SJCRH30 (cell line): ENCODE measurements at regions not wholly inside any gene's neighbourhood (a gene's known extent, or its start where the extent isn't known, plus 50 kb on each side); places are given as distances from the start of the nearest gene placed in this dataset.
A peak's percentile ranks its signal among the peaks of the same experiment; 100 is the strongest.

ENCODE experiments used
- DNase-seq, 2 experiments: peaks; one replicate each; pipeline ENCODE4 v3.0.0-alpha.2; 2015 to 2020
- H3K27ac ChIP-seq: fragments of 250-450 bp; sonication (Bioruptor Pico); 2 replicates; pipeline ENCODE4 v1.5.1; 2020; ENCODE audit warnings: mild to moderate bottlenecking, moderate library complexity
- H3K27me3 ChIP-seq: fragments of 250-450 bp; sonication (Bioruptor Pico); 2 replicates; pipeline ENCODE4 v1.5.1; 2020; ENCODE audit warnings: mild to moderate bottlenecking, moderate library complexity
- H3K36me3 ChIP-seq: fragments of 250-450 bp; sonication (Bioruptor Pico); 2 replicates; pipeline ENCODE4 v1.5.1; 2020; ENCODE audit warnings: mild to moderate bottlenecking, moderate library complexity
- H3K4me1 ChIP-seq: fragments of 250-450 bp; sonication (Bioruptor Pico); 2 replicates; pipeline ENCODE4 v1.5.1; 2020; ENCODE audit warnings: mild to moderate bottlenecking, moderate library complexity
- H3K4me3 ChIP-seq: fragments of 250-450 bp; sonication (Bioruptor Pico); 2 replicates; pipeline ENCODE4 v1.5.1; 2020; ENCODE audit warnings: mild to moderate bottlenecking, moderate library complexity
- H3K9me3 ChIP-seq: fragments of 250-450 bp; sonication (Bioruptor Pico); replicated peaks from 2 replicates; pipeline ENCODE4 v1.5.1; 2020; ENCODE audit warnings: mild to moderate bottlenecking, moderate library complexity

DNA sequence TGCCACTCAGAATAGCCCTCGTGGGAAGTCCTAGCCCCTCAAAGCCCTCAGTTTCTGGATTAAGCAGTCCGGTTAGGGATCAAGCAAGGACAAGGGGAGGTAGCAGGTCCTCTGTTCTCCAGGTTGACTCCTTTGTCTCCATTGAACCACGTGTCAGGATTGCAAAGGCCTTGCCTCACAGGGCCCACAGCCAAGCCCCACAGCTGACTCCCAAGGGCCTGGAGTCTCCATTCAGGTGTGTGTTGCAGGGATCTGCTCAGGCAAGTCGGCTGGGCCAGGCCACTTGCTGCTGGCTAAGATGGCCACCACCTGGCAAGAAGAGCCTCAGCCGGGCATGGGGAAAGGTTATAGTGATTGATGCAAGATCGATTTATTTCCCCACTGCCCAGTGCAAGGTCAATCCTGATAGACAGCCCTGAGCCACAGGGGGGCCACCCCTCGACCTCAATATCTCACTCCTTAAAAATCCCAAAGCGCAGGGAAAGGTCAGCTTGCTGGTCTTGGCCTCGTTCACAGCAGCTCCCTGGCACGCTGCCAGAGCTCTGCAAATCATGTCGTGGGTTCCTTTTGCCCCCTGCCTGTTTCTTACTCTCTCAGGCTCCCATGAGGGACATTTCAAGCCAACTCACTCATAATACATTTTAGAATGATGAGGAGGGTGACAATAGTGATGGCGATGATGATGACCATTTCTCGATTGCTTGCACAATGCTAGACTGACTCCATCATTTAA is 75.9 kb downstream of the EDN3 start:
- H3K4me1 ChIP-seq: peaks cover 58% of the 10 kb centered on the region
- no peaks in the 10 kb centered on the region for H3K9me3 ChIP-seq
- H3K36me3 ChIP-seq: no peaks in the 10 kb centered on the region
- peak overlapping the region; percentile 4; the same call in 1 of the 2 replicates for H3K27ac ChIP-seq
- no peak for DNase-seq
- H3K4me3 ChIP-seq: no peak overlapping the region
- no peaks in the 10 kb centered on the region for H3K27me3 ChIP-seq

DNA sequence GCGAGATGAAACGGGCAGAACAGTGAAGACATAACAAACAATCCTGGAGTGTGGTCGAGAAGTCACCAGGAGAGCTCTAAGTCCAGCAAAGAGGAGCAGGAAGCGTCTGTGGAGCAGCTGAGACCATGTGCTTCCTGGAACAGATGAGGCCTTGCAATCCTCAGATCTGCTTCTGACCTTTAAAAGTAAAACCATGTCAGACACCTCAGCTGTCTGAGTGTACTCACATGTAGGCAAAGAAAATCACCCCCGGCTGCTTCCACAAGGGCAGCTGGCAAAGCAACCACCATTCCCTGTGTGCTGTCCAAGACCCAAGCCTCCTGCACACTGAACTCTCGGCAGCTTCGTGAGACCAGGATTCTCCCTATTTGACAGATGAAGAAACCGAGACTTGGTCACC is 76.6 kb downstream of the EDN3 start:
- DNase-seq: peak; percentile 56 to 67
- H3K27ac ChIP-seq: peak overlapping the region; percentile 4; the same call in 1 of the 2 replicates
- H3K36me3 ChIP-seq: no peaks in the 10 kb centered on the region
- H3K4me3 ChIP-seq: no peak overlapping the region
- H3K9me3 ChIP-seq: no peaks in the 10 kb centered on the region
- H3K4me1 ChIP-seq: peaks cover 51% of the 10 kb centered on the region
- H3K27me3 ChIP-seq: no peaks in the 10 kb centered on the region

DNA sequence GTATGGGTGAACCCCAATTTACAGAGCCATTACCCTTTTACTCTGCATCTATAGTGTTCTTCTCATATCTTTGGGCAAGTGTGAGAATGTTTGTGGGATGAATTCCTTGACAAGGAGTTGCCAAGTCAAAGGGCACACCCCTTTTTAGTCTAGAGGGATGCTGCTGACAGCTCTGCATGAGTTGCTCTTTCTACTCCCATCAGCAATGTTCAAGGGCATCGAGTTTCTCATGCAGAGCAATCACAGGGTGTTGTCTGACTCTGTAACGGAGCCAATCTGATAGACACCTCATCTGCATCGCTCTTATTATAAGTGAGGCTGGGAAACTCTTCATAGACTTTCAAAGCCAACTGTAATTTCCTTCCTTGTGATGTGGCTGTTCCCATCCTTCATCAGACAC is 77.4 kb downstream of the EDN3 start:
- no peak for DNase-seq
- Histone ChIP-seq H3K27ac (no peak overlapping the region), H3K9me3 (no peaks in the 10 kb centered on the region), H3K4me3 (no peak overlapping the region), H3K4me1 (peaks cover 52% of the 10 kb centered on the region), H3K27me3 (no peaks in the 10 kb centered on the region), H3K36me3 (no peaks in the 10 kb centered on the region)

DNA sequence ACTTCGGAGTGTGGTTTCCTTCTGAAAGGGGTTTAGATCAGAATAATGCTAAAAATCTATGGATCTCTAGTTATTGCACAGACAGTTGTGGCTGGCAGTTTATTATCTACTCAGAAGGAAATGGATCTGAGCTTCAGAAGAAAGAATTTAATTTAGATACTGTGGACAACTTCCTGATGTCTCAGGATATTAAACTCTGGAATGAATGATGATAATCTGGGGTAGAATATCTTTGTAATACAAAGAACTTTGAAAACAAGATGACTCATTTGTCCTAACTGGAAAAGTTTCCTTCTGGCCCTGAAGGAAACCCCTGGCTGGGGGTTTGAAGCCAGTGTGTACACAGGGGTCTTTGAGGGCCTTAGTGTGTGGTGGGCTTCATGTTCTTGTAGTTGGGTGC is 78.0 kb downstream of the EDN3 start:
- H3K4me1 ChIP-seq: peaks cover 57% of the 10 kb centered on the region
- H3K27me3 ChIP-seq: no peaks in the 10 kb centered on the region

DNA sequence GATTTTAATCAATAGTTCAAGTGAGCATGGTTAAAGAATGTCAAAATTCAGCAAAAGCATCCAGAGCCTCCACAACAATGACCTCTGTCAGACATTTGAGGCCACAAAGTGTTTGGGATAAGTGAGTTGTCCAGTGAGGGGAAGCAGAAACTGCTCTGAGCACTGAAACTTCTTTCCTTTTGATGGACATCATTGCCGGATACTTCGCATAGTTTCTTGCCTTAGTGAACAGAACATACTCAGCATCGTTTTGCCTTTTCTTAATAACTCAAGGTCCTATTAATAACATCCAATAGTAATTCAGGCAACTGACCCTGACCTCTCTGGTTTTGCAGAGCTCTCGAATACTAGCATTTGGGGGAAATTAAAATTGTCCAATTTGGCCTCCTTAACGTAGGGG is 78.6 kb downstream of the EDN3 start:
- Histone ChIP-seq H3K9me3 (no peaks in the 10 kb centered on the region), H3K4me3 (no peak overlapping the region), H3K27ac (no peak overlapping the region), H3K4me1 (peaks cover 59% of the 10 kb centered on the region), H3K36me3 (no peaks in the 10 kb centered on the region), H3K27me3 (no peaks in the 10 kb centered on the region)
- DNase-seq: no peak

More for the DNA sequence above, 78.0 kb downstream of the EDN3 start:
- no peak for DNase-seq
- H3K27ac ChIP-seq: no peak overlapping the region
- no peaks in the 10 kb centered on the region for H3K36me3 ChIP-seq
- no peaks in the 10 kb centered on the region for H3K9me3 ChIP-seq
- H3K4me3 ChIP-seq: no peak overlapping the region

DNA sequence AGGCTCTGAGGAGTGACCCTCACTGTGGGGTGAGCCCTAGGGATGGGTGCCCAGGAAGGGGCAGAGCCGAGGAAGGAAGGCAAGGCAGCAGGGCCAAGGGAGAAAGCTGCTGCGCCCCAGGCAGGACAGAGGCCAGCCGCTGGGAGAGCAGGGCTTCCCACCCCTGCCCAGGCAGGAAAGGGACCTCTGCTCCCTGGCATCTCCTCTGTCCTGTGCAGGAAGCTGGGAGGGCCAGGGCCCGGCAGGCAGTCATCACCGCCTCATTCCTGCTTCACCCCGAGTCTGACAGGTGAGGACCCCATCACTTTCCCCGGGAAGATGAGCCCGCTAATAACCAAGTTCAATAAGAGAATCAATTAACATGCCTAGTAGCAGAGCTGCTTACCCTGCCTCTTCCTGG is 81.3 kb downstream of the EDN3 start:
- H3K27me3 ChIP-seq: no peaks in the 10 kb centered on the region
- no peak overlapping the region for H3K27ac ChIP-seq
- H3K9me3 ChIP-seq: no peaks in the 10 kb centered on the region
- no peak for DNase-seq
- peaks cover 55% of the 10 kb centered on the region for H3K4me1 ChIP-seq
- H3K36me3 ChIP-seq: no peaks in the 10 kb centered on the region
- no peak overlapping the region for H3K4me3 ChIP-seq

DNA sequence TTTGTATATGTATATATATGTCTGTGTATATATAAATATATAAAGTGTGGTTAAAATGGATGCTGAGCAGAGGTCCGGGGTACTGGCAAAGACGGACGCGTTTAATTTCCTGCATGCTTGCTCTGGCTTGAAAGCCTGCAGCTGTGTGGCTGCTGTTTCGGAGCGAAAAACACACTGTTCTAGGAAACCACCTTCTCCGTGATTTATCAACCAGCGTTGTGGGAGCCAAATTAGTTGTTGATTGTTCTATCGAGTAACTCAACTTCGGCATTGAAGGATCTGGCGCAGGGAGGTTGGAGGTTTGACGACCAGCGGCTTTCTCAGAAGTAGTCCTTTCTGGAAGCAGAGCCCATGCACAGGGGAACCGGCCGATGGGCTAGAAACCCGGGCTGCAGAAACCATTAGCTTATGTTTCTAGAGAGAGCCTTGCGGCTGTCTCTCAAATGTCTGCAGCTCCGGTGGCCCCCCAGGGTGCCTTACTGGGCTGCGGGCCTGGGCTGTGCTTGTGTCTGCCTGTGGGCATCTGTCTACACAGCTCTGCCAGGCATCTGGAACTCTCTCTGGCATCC is 81.8 kb downstream of the EDN3 start:
- Histone ChIP-seq H3K9me3 (no peaks in the 10 kb centered on the region), H3K27ac (no peak overlapping the region), H3K27me3 (no peaks in the 10 kb centered on the region), H3K4me1 (peaks cover 55% of the 10 kb centered on the region), H3K4me3 (no peak overlapping the region), H3K36me3 (no peaks in the 10 kb centered on the region)
- DNase-seq: no peak

DNA sequence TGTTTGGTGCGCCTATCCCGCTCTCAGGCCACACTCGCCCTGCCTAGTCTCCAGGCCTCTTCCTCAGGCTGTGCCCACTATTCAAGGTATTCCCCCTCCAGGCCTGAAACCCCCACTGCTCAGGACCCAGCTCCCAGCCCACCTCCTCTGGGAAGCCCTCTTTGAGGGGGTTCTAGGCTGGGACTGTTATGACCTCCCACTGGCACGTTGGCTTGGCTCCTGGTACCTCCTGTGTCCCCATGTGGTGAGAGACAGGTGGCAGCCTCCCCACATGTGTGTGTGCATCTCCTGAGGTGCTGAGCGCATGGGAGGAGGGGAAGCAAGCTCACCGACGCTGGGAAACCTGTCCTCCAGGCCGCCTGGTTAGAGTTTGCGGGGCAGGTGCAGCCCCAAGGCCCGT is 82.5 kb downstream of the EDN3 start:
- Histone ChIP-seq H3K27ac (no peak overlapping the region), H3K27me3 (no peaks in the 10 kb centered on the region), H3K4me1 (peaks cover 52% of the 10 kb centered on the region), H3K4me3 (no peak overlapping the region), H3K36me3 (no peaks in the 10 kb centered on the region), H3K9me3 (no peaks in the 10 kb centered on the region)
- DNase-seq: no peak

DNA sequence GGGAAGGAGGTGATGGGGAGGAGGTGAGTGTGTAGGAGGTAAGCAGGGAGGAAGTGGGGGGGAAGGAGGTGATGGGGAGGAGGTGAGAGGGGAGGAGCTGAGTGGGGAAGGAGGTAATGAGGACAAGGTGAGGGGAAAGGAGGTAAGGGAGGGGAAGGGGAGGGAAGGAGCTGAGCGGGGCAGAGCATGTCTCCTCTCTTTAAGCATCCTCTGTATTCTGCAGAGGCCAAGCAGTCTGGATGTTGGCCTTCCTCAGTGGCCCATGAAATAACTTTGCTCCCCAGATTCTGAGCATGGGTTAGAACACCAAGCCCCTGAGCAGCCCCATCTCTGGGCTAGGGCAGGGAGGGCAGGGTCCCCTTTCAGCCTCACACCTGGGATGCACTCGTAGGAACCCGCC is 84.6 kb downstream of the EDN3 start:
- Histone ChIP-seq H3K9me3 (no peaks in the 10 kb centered on the region), H3K27ac (peak overlapping the region; percentile 77; the same call in 1 of the 2 replicates), H3K4me3 (no peak overlapping the region), H3K27me3 (no peaks in the 10 kb centered on the region), H3K4me1 (peaks cover 44% of the 10 kb centered on the region), H3K36me3 (no peaks in the 10 kb centered on the region)
- DNase-seq: no peak

DNA sequence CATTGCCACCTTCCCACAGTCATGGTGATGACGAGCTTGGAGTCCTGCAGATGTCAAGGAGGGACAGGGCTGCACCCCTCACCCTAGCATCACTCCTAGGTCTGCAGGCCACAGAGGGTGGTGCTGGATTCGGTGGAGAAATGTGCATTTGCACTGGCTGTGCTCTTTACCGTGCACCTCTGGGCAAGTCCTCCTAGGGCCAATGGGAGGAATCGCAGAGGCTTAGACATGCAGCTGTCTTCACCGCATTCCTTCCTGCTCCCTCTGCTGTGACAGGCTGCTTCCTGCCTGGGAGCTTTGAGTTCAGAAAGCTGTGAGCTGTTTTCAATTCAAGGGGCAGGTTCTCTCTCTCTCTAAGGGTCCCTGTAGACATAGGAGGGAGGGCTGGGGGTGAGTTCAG is 85.1 kb downstream of the EDN3 start:
- peak; percentile 98 to 100 for DNase-seq
- no peaks in the 10 kb centered on the region for H3K9me3 ChIP-seq
- H3K4me3 ChIP-seq: no peak overlapping the region
- peak overlapping the region; percentile 77 for H3K27ac ChIP-seq
- peaks cover 43% of the 10 kb centered on the region for H3K4me1 ChIP-seq
- no peaks in the 10 kb centered on the region for H3K27me3 ChIP-seq
- H3K36me3 ChIP-seq: no peaks in the 10 kb centered on the region

DNA sequence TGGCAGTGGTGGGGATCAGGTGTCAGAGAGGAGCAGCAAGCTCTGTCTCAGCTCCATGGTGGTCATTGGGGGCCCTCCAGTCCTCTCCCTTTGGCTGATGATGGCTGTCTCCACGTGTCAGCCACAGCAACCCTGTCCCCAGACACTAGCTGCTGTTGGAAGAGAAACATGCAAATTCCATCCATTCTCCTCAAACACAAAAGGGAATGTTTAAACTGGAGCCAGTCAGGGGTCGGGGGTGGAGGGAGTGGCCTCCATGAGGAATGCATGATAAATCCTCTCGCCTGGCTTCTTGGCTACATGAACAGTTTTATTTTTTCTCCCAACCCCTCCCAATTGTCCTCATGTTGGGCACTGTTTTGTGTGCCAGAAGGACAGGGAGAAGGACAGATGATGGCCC is 86.4 kb downstream of the EDN3 start:
- DNase-seq: peak; percentile 58 to 66
- Histone ChIP-seq H3K27me3 (no peaks in the 10 kb centered on the region), H3K9me3 (0 out of 2 replicates have a peak, but pooled peaks cover 3% of the 10 kb centered on the region), H3K4me1 (peaks cover 40% of the 10 kb centered on the region), H3K27ac (peak overlapping the region; percentile 77), H3K4me3 (no peak overlapping the region), H3K36me3 (no peaks in the 10 kb centered on the region)

DNA sequence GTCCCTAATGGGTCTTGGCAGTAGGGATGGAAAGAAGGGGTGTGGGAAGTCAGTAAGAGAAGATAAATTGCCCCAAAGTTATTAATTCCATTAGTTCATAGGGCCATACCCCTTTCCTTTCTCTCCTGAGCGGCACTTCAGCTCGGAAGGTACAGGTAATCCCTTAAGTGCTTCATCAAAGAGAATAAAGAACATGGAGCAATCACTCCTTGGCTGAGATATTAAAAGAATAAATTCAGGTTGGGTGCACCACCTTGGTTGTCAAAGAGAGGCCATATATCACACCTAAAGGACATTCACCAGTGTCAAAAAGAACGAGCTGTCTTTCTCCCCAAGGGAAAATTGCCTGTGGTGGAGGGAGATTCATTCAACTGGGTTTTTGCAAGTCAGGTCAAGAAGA is 87.5 kb downstream of the EDN3 start:
- Histone ChIP-seq H3K4me1 (peaks cover 45% of the 10 kb centered on the region), H3K9me3 (0 out of 2 replicates have a peak, but pooled peaks cover 3% of the 10 kb centered on the region), H3K27me3 (no peaks in the 10 kb centered on the region), H3K36me3 (no peaks in the 10 kb centered on the region), H3K27ac (no peak overlapping the region), H3K4me3 (no peak overlapping the region)
- no peak for DNase-seq

DNA sequence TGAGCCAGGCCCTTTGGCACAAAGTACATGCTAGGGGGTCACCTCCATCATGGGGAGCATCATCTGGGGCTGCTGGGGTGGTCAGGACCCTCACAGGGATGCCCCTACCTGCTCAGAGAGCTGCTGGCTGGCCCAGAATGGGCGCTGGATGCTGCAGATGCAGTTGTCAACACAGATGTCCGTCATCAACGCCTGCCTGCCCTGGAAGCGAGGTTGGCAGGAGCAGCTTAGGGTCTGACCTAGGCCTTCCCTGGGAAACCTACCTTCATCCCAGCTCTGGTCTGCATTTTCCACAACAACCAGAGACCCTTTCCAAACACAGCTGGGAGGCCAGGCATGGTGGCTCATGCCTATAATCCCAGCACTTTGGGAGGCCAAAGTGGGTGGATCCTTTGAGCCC is 88.0 kb downstream of the EDN3 start:
- Histone ChIP-seq H3K4me3 (no peak overlapping the region), H3K4me1 (peaks cover 44% of the 10 kb centered on the region), H3K9me3 (0 out of 2 replicates have a peak, but pooled peaks cover 3% of the 10 kb centered on the region), H3K27ac (no peak overlapping the region), H3K36me3 (no peaks in the 10 kb centered on the region), H3K27me3 (no peaks in the 10 kb centered on the region)
- no peak for DNase-seq

DNA sequence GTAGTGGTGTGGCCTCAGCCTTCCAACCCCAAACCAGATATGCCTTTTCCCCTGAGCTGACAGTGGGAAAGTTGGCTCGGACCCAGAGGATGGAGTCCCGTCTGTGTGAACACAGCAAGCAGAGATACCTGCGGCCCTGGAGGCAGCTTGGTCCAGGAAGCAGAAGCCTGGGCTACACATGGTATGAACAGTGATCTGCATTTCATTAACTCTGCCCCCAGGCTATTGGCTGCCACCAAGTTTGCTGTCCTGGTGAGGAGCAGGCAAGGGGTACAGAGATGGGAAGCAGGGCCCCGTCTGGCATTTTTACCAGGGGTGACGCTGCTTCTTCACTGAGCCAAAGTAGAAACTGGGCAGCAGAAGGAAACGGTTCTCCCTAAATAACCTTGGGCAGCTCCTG is 90.0 kb downstream of the EDN3 start:
- Histone ChIP-seq H3K36me3 (no peaks in the 10 kb centered on the region), H3K27ac (no peak overlapping the region), H3K27me3 (no peaks in the 10 kb centered on the region), H3K4me3 (no peak overlapping the region), H3K9me3 (0 out of 2 replicates have a peak, but pooled peaks cover 3% of the 10 kb centered on the region), H3K4me1 (peaks cover 39% of the 10 kb centered on the region)
- no peak for DNase-seq

DNA sequence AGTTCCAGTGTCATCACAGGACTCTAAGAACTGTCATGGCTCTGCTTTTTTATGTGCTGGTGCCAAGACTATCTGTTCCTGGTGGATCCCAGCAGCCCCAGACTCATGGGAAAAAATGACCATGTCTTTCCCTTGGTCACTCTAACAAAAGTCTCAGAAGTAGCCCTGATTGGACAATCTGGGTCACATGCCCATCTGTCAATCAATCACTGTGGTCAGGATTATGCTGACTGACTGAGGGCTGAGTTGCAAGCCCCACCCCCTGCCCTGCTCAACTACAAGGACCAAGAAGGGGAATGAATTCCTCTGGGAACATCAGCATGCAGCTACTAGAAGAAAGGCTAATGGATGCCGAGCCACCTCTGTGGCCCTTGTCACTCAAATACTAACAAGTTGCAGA is 91.6 kb downstream of the EDN3 start:
- Histone ChIP-seq H3K9me3 (0 out of 2 replicates have a peak, but pooled peaks cover 3% of the 10 kb centered on the region), H3K27ac (peak overlapping the region; percentile 18; the same call in 1 of the 2 replicates), H3K27me3 (no peaks in the 10 kb centered on the region), H3K36me3 (no peaks in the 10 kb centered on the region), H3K4me3 (no peak overlapping the region), H3K4me1 (peaks cover 25% of the 10 kb centered on the region)
- no peak for DNase-seq
